ENCODE measurements at regions not wholly inside any gene's neighbourhood (a gene's known extent, or its start where the extent isn't known, plus 50 kb on each side); places are given as distances from the start of the nearest gene placed in this dataset.

GRCh38 chr5:58239045-58239444, 220.8 kb downstream of the PLK2 start:
- no peaks in the 10 kb centered on the region for H3K36me3 ChIP-seq (ENCODE audit: control insufficient read depth, insufficient read depth, low read length)
- TF ChIP-seq CTCF (IDR thresholded peaks at IDR 0.05; ENCODE audit: insufficient read depth, low read length, poor library complexity, severe bottlenecking) = no peak
- no peak overlapping the region for H3K4me3 ChIP-seq (ENCODE audit: low read depth, low read length)
- no peak for DNase-seq (ENCODE audit: low read depth)
- H3K27me3 ChIP-seq (ENCODE audit: control insufficient read depth, insufficient read depth, low read length) = no peaks in the 10 kb centered on the region

- Histone ChIP-seq H3K4me3 (ENCODE audit: low read depth, low read length) (no peak overlapping the region), H3K27me3 (ENCODE audit: control insufficient read depth, insufficient read depth, low read length) (no peaks in the 10 kb centered on the region), H3K36me3 (ENCODE audit: control insufficient read depth, insufficient read depth, low read length) (no peaks in the 10 kb centered on the region)
- no peak for TF ChIP-seq CTCF (IDR thresholded peaks at IDR 0.05; ENCODE audit: insufficient read depth, low read length, poor library complexity, severe bottlenecking)
- no peak for DNase-seq (ENCODE audit: low read depth)
Measured at GRCh38 chr5:58236498-58236897, 223.4 kb downstream of the PLK2 start.

GRCh38 chr5:58235299-58235698, 224.6 kb downstream of the PLK2 start:
- DNase-seq (ENCODE audit: low read depth) = no peak
- Histone ChIP-seq H3K4me3 (ENCODE audit: low read depth, low read length) (no peak overlapping the region), H3K36me3 (ENCODE audit: control insufficient read depth, insufficient read depth, low read length) (no peaks in the 10 kb centered on the region), H3K27me3 (ENCODE audit: control insufficient read depth, insufficient read depth, low read length) (no peaks in the 10 kb centered on the region)
- no peak for TF ChIP-seq CTCF (IDR thresholded peaks at IDR 0.05; ENCODE audit: insufficient read depth, low read length, poor library complexity, severe bottlenecking)

GRCh38 chr5:58232130-58232529, 227.8 kb downstream of the PLK2 start:
- no peak overlapping the region for H3K4me3 ChIP-seq (ENCODE audit: low read depth, low read length)
- H3K27me3 ChIP-seq (ENCODE audit: control insufficient read depth, insufficient read depth, low read length) = no peaks in the 10 kb centered on the region
- DNase-seq (ENCODE audit: low read depth) = no peak
- H3K36me3 ChIP-seq (ENCODE audit: control insufficient read depth, insufficient read depth, low read length) = no peaks in the 10 kb centered on the region
- no peak for TF ChIP-seq CTCF (IDR thresholded peaks at IDR 0.05; ENCODE audit: insufficient read depth, low read length, poor library complexity, severe bottlenecking)

GRCh38 chr5:58231041-58231440, 228.8 kb downstream of the PLK2 start:
- no peak for TF ChIP-seq CTCF (IDR thresholded peaks at IDR 0.05; ENCODE audit: insufficient read depth, low read length, poor library complexity, severe bottlenecking)
- Histone ChIP-seq H3K36me3 (ENCODE audit: control insufficient read depth, insufficient read depth, low read length) (no peaks in the 10 kb centered on the region), H3K4me3 (ENCODE audit: low read depth, low read length) (no peak overlapping the region), H3K27me3 (ENCODE audit: control insufficient read depth, insufficient read depth, low read length) (no peaks in the 10 kb centered on the region)
- DNase-seq (ENCODE audit: low read depth) = no peak

- DNase-seq (ENCODE audit: low read depth) = no peak
- Histone ChIP-seq H3K36me3 (ENCODE audit: control insufficient read depth, insufficient read depth, low read length) (no peaks in the 10 kb centered on the region), H3K27me3 (ENCODE audit: control insufficient read depth, insufficient read depth, low read length) (no peaks in the 10 kb centered on the region), H3K4me3 (ENCODE audit: low read depth, low read length) (no peak overlapping the region)
- TF ChIP-seq CTCF (IDR thresholded peaks at IDR 0.05; ENCODE audit: insufficient read depth, low read length, poor library complexity, severe bottlenecking) = no peak
Measured at GRCh38 chr5:58228896-58229295, 231.0 kb downstream of the PLK2 start.
